Sigmoid colon (tissue), 6 donors: ENCODE measurements at regions not wholly inside any gene's neighbourhood (a gene's known extent, or its start where the extent isn't known, plus 50 kb on each side); places are given as distances from the start of the nearest gene placed in this dataset.

Source experiments
- DNase-seq: peaks from one replicate; pipeline ENCODE4 v3.0.0-alpha.2; 2019
- H3K27ac ChIP-seq, 4 donors: fragments of 200-600 bp; sonication (generic); one replicate each; pipeline ENCODE4 v1.5.1; 2016 to 2019; ENCODE audit warnings: mild to moderate bottlenecking in 1 of 4
- H3K27me3 ChIP-seq, 3 donors: fragments of 200-600 bp; sonication (generic); one replicate each; pipeline ENCODE4 v1.5.1; 2019; ENCODE audit warnings: mild to moderate bottlenecking in 1 of 3
- H3K36me3 ChIP-seq, 4 donors: fragments of 200-600 bp; sonication (generic); one replicate each; pipeline ENCODE4 v1.5.1; 2016 to 2019
- H3K4me1 ChIP-seq, 4 donors: fragments of 200-600 bp; sonication (generic); one replicate each; pipeline ENCODE4 v1.5.1; 2017 to 2019
- H3K4me3 ChIP-seq, 4 donors: fragments of 200-600 bp; sonication (generic); one replicate each; pipeline ENCODE4 v1.5.1; 2017 to 2019; ENCODE audit warnings: mild to moderate bottlenecking in 2 of 4, moderate library complexity in 1 of 4
- H3K9me3 ChIP-seq, 4 donors: fragments of 200-600 bp in 3 of 4; sonication (generic) in 3 of 4; one replicate each; pipeline versions ENCODE4 v1.5.1 to v1.6.1; 2013 to 2019
- EP300 ChIP-seq, 4 donors: sonication (generic); formaldehyde crosslinking; IDR thresholded peaks; one replicate each; pipeline ENCODE4 v1.6.1; 2017; ENCODE audit warnings: antibody characterized with exemption in 4 of 4
- POLR2A ChIP-seq, 2 donors: fragments of 450-650 bp; IDR thresholded peaks; one replicate each; pipeline ENCODE4 v1.6.1; 2016; ENCODE audit warnings: antibody characterized with exemption in 2 of 2, mild to moderate bottlenecking in 2 of 2, moderate library complexity in 2 of 2
- POLR2AphosphoS5 ChIP-seq, 4 donors: sonication (generic); formaldehyde crosslinking; IDR thresholded peaks; one replicate each; pipeline ENCODE4 v1.6.1; 2017; ENCODE audit warnings: antibody characterized with exemption in 4 of 4
- WGBS, 2 donors: extraction: QIAGEN DNeasy Blood & Tissue Kit; methylation state at CpG; one replicate each; pipeline ENCODE4 v1.1.7; 2013; 5-methylcytosine and 5-hydroxymethylcytosine counted together
- intact Hi-C: fragments of 100-400 bp; cut with DNase I; formaldehyde crosslinking; loops from one replicate; pipeline ENCODE4 v1.15.1; 2023
- TF ChIP-seq, protein P1 (sequence below), 4 experiments: fragments of 450-650 bp in 3 of 4; fragments of 200-600 bp in 1 of 4; IDR thresholded peaks; one replicate each; pipeline ENCODE4 v1.5.1; 2016 to 2019; ENCODE audit warnings: antibody characterized with exemption in 4 of 4, mild to moderate bottlenecking in 3 of 4, moderate library complexity in 2 of 4
- donor health status: healthy with polysubstance abuse.
- donor health status: healthy.

DNA sequence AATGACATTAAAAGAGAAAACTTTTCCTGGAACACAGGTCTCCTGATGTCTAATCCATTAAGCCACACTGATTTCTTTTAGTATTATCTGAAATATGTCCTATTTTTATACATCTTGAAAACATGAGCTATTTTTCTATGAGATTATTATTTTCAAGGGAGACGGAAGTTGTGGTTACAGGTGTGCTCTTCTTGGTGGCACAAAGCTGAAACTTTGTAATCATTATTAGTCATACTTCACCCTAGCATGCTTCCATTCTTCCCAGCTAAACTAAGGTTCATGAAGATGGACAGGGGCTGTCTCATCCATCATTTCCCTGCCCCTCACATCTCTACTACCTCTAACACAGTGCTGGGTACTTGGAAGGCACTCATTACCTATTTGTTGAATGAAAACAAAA lies 85.6 kb upstream of the POU1F1 start:
- Histone ChIP-seq H3K9me3 (no peaks in the 10 kb centered on the region), H3K4me3 (no peak overlapping the region), H3K27ac (no peak overlapping the region), H3K4me1 (no peaks in the 10 kb centered on the region), H3K27me3 (no peaks in the 10 kb centered on the region), H3K36me3 (no peaks in the 10 kb centered on the region)
- intact Hi-C loops: no loop called here
- TF ChIP-seq, protein P1, sequence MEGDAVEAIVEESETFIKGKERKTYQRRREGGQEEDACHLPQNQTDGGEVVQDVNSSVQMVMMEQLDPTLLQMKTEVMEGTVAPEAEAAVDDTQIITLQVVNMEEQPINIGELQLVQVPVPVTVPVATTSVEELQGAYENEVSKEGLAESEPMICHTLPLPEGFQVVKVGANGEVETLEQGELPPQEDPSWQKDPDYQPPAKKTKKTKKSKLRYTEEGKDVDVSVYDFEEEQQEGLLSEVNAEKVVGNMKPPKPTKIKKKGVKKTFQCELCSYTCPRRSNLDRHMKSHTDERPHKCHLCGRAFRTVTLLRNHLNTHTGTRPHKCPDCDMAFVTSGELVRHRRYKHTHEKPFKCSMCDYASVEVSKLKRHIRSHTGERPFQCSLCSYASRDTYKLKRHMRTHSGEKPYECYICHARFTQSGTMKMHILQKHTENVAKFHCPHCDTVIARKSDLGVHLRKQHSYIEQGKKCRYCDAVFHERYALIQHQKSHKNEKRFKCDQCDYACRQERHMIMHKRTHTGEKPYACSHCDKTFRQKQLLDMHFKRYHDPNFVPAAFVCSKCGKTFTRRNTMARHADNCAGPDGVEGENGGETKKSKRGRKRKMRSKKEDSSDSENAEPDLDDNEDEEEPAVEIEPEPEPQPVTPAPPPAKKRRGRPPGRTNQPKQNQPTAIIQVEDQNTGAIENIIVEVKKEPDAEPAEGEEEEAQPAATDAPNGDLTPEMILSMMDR (IDR thresholded peaks at IDR 0.05): no peak
- TF ChIP-seq POLR2AphosphoS5 (IDR thresholded peaks at IDR 0.05) (no peak), EP300 (IDR thresholded peaks at IDR 0.05) (no peak), POLR2A (IDR thresholded peaks at IDR 0.05) (no peak)
- DNase-seq: no peak
- 80 to 94% methylated on average over 1 of the region's 1 CpG for WGBS, 2 donors

DNA sequence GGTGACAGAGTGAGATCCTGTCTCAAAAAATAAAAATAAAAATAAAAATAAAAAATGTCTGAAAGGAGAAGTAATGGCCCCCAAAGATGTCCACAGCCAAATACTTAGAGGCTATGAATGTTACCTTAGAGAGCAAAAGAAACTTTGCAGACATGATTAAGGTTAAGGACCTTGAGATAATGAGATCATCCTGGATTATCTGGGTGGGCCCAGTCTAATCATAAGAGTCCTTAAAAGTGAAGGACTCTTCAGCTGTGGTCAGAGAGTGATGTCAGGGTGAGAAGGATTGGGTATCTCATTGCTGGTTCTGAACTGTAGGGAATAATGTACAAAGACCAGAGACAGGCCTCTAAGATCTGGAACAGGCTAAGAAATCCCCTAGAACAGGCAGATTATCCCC lies 84.9 kb upstream of the POU1F1 start:
- Histone ChIP-seq H3K4me1 (no peaks in the 10 kb centered on the region), H3K36me3 (no peaks in the 10 kb centered on the region), H3K4me3 (no peak overlapping the region), H3K27ac (no peak overlapping the region), H3K27me3 (no peaks in the 10 kb centered on the region), H3K9me3 (no peaks in the 10 kb centered on the region)
- no peak for DNase-seq
- intact Hi-C loops: no loop called here
- TF ChIP-seq POLR2A (IDR thresholded peaks at IDR 0.05): no peak
- no peak for TF ChIP-seq POLR2AphosphoS5 (IDR thresholded peaks at IDR 0.05)
- TF ChIP-seq, protein P1 (IDR thresholded peaks at IDR 0.05): no peak
- TF ChIP-seq EP300 (IDR thresholded peaks at IDR 0.05): no peak

DNA sequence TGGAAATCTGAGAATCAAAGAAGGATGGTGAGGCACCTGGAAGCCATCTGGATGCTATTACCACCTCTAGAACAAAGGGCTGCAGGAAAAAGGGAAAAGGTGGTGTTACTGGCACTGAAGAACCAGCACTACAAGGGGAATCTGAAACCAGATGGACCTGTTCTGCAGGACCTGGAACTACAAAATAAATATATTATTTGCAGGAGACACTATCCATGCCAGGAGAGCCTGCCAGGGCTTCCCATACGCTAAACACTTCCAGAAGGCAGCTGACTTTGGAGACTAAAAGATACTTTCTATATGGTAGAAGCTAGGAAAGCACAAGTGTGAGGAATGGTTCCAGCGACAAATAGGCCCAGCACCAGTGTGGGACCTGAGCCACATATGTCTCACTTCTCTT lies 83.4 kb upstream of the POU1F1 start:
- intact Hi-C loops: loop anchor here (10.0 kb wide), 1 partner anchor 755 kb away; no protein-coding TSS in a partner anchor
- no peak overlapping the region for H3K4me3 ChIP-seq
- TF ChIP-seq, protein P1 (IDR thresholded peaks at IDR 0.05): no peak

DNA sequence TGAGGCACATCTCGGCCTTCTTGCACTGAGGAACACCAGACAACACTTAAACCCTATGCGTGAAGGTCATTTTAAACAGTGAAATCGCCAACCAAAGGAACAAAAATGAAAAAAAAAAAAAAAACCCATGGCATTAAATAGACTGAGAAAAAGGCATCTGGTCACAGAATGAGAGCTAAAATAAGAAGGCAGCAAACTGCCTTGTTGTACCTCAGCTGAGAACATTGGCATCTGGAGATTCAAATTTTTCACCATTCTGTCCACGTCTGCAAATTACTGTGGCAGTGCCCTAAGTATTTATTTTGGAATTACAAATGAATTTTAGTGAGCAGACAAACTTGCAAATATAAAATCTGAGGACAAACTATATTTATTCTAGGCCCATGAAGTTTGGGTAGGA lies 82.6 kb upstream of the POU1F1 start:
- no peak for TF ChIP-seq POLR2AphosphoS5 (IDR thresholded peaks at IDR 0.05)
- no peak for TF ChIP-seq POLR2A (IDR thresholded peaks at IDR 0.05)
- TF ChIP-seq, protein P1 (IDR thresholded peaks at IDR 0.05): no peak
- no peak for TF ChIP-seq EP300 (IDR thresholded peaks at IDR 0.05)
- DNase-seq: no peak
- WGBS, 2 donors: 85% methylated on average over 4 of the region's 4 CpGs
- H3K4me3 ChIP-seq: no peak overlapping the region
- no peaks in the 10 kb centered on the region for H3K9me3 ChIP-seq
- H3K27ac ChIP-seq: no peak overlapping the region
- no peaks in the 10 kb centered on the region for H3K4me1 ChIP-seq
- no peaks in the 10 kb centered on the region for H3K27me3 ChIP-seq
- no peaks in the 10 kb centered on the region for H3K36me3 ChIP-seq
- intact Hi-C loops: loop anchor here (10.0 kb wide), 1 partner anchor 756 kb away; no protein-coding TSS in a partner anchor

More for the DNA sequence above, 83.4 kb upstream of the POU1F1 start:
- no peak overlapping the region for H3K27ac ChIP-seq
- WGBS, 2 donors: 55 to 80% methylated on average over 2 of the region's 2 CpGs
- no peak for DNase-seq
- no peaks in the 10 kb centered on the region for H3K4me1 ChIP-seq
- no peaks in the 10 kb centered on the region for H3K27me3 ChIP-seq
- no peaks in the 10 kb centered on the region for H3K36me3 ChIP-seq
- H3K9me3 ChIP-seq: no peaks in the 10 kb centered on the region

DNA sequence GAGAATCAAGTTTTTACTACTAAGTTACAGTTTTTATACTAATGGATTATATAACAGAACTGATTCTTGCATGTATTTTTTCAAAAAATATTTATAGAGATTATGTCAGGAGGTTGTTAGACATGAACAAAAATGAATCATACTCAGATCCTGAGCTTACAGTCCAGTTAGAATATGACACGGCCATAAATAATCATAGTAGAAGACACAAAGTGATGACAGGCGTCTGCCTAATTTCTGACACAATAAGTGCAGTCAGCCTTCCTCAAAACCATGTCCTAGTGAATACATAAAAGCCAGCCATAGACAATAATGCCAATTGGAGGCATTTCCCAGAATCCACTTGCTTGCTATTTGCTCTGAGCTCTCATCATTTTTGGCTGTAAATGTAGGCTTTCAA lies 81.7 kb upstream of the POU1F1 start:
- H3K4me1 ChIP-seq: no peaks in the 10 kb centered on the region
- no peak overlapping the region for H3K27ac ChIP-seq
- no peaks in the 10 kb centered on the region for H3K36me3 ChIP-seq
- intact Hi-C loops: loop anchor here (10.0 kb wide), 1 partner anchor 757 kb away; no protein-coding TSS in a partner anchor
- 83 to 90% methylated on average over 2 of the region's 2 CpGs for WGBS, 2 donors
- DNase-seq: no peak
- H3K9me3 ChIP-seq: no peaks in the 10 kb centered on the region
- no peaks in the 10 kb centered on the region for H3K27me3 ChIP-seq
- TF ChIP-seq EP300 (IDR thresholded peaks at IDR 0.05) (no peak), POLR2AphosphoS5 (IDR thresholded peaks at IDR 0.05) (no peak), POLR2A (IDR thresholded peaks at IDR 0.05) (no peak)
- TF ChIP-seq, protein P1 (IDR thresholded peaks at IDR 0.05): no peak
- H3K4me3 ChIP-seq: no peak overlapping the region
